GM12875 (cell line): ENCODE measurements at regions not wholly inside any gene's neighbourhood (a gene's known extent, or its start where the extent isn't known, plus 50 kb on each side); places are given as distances from the start of the nearest gene placed in this dataset.

ENCODE experiments used
- H3K4me3 ChIP-seq: one replicate; pipeline ENCODE4 v1.5.1; 2011; ENCODE audit warnings: low read depth, low read length, control low read depth
- CTCF ChIP-seq: IDR thresholded peaks from 2 replicates; pipeline ENCODE4 v1.5.1; 2011; ENCODE audit warnings: low read depth, mild to moderate bottlenecking, control low read depth, inconsistent platforms, low read length, moderate library complexity, borderline replicate concordance; ENCODE audit not compliant: insufficient read depth

DNA sequence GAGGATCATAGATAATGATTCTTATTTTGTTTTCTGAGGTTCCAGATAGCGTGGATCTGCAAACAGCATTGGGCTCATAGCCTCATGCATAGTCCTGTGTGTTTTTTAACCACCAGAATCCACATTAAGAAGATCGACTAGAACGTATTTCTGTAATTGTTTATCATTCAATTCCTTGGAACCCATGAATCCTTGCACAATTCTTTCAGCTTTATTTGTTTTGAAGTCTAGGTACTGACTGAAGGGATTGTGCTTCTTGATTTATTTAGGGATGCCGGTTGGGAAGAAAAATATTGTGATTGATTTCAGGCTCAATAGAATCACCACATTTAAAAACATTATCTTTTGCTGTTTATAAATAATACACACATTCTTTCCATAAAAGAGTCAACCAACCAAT is 314.6 kb upstream of the ZNF717 start:
- H3K4me3 ChIP-seq = no peak overlapping the region
- TF ChIP-seq CTCF = no peak

GRCh38 chr3:76107935-76108570 is 322.7 kb upstream of the ZNF717 start:
- H3K4me3 ChIP-seq = no peak overlapping the region
- peak; percentile 47; the same call in 1 of the 2 replicates for TF ChIP-seq CTCF

DNA sequence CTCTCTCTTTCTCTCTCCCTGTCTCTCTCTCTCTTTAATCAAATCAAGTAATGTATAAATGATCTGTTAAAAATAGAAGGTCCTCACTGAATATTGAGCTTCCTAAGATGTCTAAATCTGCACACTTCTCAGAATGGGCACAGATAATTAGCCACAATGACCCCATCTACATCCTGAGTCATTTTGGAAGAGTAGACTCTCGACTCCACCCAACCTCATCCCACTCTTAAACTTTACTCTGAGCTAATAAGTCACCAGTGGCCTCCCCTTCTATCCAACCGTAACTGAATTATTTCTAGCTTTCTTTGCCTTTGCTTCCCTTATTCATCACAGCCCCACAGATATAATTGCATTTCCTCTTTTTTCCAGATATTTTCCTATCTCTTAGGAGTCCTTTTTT is 326.5 kb upstream of the ZNF717 start:
- no peak for TF ChIP-seq CTCF
- no peak overlapping the region for H3K4me3 ChIP-seq

GRCh38 chr3:76122007-76122406 is 336.7 kb upstream of the ZNF717 start:
- no peak overlapping the region for H3K4me3 ChIP-seq
- TF ChIP-seq CTCF = no peak

- TF ChIP-seq CTCF = no peak
- H3K4me3 ChIP-seq = no peak overlapping the region
Measured at GRCh38 chr3:76129441-76129840, 344.1 kb upstream of the ZNF717 start.

DNA sequence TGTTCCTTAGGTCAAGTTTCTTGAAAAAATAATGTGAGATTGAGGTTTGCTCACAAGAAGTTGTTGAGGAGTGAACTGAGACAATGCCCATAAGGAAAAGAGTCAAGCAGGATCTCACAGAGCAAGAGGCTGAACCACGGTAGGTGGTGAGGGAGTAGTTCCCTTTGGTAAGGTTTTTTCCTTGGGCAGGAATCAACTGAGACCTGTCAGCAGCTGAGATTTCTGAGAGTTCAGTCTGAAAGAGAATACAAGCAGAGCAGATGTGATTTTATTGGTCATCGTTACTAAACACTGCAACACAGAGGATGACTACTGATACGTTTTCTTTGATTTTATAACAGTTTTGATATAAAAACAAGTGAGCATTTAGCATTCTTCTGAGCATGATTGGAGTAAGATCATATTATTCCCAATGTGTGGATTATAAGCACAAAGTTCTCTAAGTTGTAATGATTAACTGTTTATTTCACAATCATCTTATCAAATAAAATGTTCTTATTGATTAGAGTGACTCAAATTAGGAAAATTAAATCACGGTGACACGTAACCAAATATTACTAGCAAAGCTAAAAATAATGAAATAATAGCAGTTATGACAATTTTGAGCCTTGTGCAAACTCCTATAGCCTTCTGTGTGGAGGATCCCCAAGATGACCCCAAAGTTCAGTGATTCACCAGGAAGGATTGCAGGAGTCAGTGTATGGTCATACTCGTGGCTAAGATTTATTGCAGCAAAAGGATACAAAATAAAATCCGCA is 346.2 kb upstream of the ZNF717 start:
- H3K4me3 ChIP-seq = no peak overlapping the region
- TF ChIP-seq CTCF = no peak

DNA sequence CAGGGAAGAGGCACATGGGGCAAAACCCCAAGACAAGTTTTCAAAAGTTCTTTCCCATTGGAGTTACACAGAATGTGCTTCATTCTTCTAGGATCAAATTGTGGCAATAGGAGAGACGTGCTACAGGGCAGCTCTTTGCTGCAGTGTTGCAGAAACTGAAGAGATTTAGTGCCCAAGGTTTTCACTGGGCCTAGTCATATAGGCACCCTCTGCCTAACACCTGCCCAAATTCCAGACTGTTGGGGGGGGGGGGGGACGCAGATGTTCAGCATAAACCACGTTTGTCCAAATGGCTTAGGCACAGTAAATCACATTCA is 346.8 kb upstream of the ZNF717 start:
- TF ChIP-seq CTCF = no peak
- H3K4me3 ChIP-seq = no peak overlapping the region
